Mucosa of gallbladder (tissue), 1 donor: ENCODE measurements at regions not wholly inside any gene's neighbourhood (a gene's known extent, or its start where the extent isn't known, plus 50 kb on each side); places are given as distances from the start of the nearest gene placed in this dataset.

Experiments used
- DNase-seq: peaks from one replicate; pipeline ENCODE4 v3.0.0-alpha.2; 2020; ENCODE audit warnings: low spot score
- donor health status: DM: no; HTN: no; CAD: no.

DNA sequence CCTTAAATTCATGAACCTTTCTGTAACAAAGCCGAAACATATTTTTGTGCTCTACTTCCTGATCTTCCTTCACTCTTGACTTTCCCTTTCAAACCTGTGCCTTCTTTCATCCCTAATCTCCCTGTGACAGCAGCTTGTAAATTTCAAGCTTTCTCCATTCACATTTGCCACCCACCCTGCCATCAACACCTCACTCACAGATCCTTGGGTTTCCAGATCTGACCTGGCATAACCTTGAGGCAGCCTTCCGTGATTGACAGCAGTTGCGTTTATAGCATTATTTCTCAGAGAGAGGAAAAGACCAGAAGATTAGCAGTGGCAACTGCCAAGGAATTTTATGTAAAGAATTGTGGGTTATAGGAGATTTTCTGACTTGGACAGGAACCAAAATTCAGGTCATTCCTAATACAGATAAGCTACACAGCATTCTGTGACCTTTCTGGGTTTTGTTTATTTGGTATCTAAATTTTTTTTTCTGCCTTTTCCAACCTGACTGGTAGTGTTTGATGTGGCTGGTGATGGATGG is 260.0 kb downstream of the NR2F1-AS1 start:
- DNase-seq: no peak

- no peak for DNase-seq
These were observed 267.3 kb downstream of the NR2F1-AS1 start for GRCh38 chr5:93313672-93314071.

- DNase-seq: peak; percentile 25
These were observed 269.1 kb downstream of the NR2F1-AS1 start for GRCh38 chr5:93311881-93312280.

DNA sequence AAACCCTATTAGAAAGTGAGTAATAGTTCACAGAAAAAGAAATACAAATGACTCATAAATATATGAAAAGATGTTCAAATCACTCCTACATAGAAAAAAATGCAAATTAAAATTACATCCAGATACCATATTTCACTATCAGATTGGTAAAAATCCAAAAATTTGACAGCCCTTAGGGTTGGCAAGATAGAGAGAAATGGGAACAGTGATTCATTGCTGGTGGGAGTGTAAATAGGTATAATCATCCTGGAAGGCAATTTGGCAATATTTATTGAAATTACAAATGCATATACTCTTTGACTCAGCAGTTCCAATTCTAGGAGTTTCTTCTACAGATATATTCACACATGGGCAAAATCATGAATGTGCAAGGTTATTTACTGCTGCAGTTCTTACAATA is 273.5 kb downstream of the NR2F1-AS1 start:
- no peak for DNase-seq

- DNase-seq: no peak
These were observed 275.0 kb downstream of the NR2F1-AS1 start for GRCh38 chr5:93305984-93306383.

- no peak for DNase-seq
These were observed 276.4 kb downstream of the NR2F1-AS1 start for GRCh38 chr5:93304456-93305250.

DNA sequence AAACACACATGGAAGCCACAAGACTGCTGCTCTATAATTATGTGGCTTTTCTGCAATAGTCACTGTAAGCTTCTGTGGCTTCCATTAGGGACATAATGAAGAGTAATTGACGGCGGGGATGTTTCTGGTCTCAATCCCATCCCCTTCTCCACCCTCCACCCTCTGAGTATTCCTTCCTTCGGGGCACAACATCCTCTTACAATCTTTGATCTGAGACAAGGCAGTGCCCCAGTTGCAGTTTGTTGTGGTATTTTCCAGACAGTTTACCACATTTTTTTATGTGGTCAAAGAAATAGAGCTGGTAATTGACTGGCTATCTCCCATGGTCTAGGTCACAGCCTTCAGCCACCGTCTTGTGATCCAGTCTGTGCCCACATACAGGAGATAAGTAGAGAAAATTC is 277.7 kb downstream of the NR2F1-AS1 start:
- DNase-seq: no peak

DNA sequence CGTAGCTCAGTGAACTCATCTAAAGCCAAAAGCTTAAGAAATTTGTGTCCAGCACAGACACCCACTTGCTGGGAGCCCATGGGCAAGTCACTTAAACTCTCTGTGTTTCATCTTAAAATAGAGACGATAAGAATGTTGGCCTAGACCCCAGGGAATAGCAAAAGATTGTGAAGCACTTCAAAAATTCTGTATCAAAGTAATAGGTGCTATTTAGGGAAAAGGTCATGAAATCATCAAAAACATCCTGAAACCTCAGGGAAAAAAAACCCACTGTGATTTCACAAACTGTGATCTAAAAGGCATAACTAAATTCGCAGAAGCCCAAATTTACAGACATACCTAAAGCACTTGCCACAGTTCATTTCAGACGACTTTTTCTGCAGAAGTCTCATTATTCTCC is 278.3 kb downstream of the NR2F1-AS1 start:
- DNase-seq: no peak

DNA sequence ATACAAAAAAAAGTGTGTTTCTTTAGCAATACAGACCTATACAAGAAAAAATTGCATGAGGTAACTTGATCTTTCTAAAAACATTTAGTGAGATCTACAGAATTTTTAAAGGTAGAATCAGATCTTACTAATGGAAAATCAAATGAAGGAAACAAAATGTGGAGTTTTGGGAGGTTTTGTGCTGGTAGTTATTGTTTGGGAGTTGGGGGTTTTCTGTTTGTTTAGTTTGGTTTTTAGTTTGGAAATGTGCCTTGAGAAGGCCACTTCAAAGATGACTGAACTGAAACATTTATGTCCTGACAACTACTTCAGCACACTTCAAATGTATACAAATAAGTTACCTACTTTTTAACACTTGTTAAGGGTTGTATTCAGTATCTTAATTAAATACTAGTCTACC is 280.1 kb downstream of the NR2F1-AS1 start:
- DNase-seq: no peak

GRCh38 chr5:93300309-93300923 is 280.6 kb downstream of the NR2F1-AS1 start:
- DNase-seq: no peak

GRCh38 chr5:93299681-93300308 is 281.2 kb downstream of the NR2F1-AS1 start:
- DNase-seq: no peak

DNA sequence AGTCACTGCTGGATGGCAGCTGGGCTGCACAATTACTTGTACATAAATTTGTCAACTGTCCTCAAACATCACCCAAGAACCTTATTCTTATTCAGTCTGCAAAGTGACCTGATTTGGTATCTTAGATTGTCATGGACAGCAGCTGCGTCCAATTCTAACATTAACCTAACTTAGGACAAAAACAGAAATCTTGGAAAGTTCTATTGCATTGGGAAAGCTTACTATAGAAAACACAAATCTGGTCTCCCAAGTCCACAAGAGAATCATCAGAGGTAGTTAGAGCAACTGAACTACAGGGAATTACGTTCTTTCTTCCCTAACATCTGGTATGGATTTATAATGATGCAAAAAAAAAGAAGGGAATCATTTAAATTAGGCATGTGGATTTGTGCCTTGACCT is 283.9 kb downstream of the NR2F1-AS1 start:
- no peak for DNase-seq

DNA sequence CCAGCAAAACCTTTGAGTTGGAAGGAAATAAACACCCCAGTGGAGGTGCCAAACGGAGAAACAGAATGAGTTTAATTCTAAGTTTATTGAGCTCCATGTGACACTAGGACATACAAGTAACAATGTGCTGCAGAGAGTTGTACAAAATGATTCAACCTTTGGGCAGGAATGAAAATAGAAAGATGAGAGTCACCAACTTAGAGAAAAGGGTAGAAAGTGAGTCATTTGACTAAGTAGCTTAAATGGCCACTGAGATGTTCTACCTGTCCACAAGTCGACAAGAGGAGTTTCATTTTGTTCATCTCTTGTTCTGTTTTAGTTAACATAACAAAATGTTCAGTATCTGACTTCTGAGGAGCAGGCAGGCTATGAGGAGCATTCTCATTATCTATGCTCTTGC is 284.7 kb downstream of the NR2F1-AS1 start:
- no peak for DNase-seq

GRCh38 chr5:93294996-93295395 is 286.0 kb downstream of the NR2F1-AS1 start:
- no peak for DNase-seq

GRCh38 chr5:93294199-93294598 is 286.8 kb downstream of the NR2F1-AS1 start:
- no peak for DNase-seq

DNA sequence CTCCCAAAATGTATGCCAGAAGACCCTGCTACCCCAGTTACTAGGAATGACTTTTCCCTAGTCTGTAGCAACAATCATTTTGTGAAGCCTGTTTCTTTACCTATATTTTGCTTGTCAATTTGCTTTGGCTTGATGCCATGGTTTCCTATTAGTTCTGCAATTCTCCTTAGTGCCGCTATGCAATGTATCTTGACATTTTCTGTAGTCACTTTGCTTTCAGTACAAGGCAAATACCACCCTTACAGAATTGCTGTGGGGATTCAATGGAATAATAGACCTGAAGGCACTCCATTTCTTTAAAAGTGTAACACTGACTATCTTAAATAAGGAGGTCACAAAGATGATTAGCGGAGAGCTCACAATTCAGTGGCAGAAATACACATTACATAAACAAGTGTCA is 291.1 kb downstream of the NR2F1-AS1 start:
- no peak for DNase-seq

GRCh38 chr5:93285461-93285860 is 295.6 kb downstream of the NR2F1-AS1 start:
- DNase-seq: no peak

- no peak for DNase-seq
These were observed 298.8 kb downstream of the NR2F1-AS1 start for GRCh38 chr5:93281980-93282772.

DNA sequence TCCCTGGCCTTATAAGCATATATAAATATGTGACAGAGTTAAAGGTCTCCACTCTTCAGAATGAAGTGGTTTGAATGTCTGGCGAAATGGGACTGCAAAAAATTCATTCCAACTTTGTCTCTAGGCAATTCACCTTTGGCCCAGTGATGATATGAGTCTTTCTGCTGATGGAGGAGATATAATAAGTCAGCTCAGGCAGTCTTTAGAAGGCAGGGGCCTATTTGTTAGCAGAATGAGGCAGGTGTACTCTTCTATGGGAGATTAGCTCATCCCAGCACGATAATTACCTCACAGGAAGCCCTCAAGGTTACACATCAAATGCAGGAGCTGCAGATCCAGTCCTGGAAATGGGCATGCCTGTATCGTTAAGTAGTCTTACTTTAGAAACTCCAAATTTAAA is 300.5 kb downstream of the NR2F1-AS1 start:
- no peak for DNase-seq

DNA sequence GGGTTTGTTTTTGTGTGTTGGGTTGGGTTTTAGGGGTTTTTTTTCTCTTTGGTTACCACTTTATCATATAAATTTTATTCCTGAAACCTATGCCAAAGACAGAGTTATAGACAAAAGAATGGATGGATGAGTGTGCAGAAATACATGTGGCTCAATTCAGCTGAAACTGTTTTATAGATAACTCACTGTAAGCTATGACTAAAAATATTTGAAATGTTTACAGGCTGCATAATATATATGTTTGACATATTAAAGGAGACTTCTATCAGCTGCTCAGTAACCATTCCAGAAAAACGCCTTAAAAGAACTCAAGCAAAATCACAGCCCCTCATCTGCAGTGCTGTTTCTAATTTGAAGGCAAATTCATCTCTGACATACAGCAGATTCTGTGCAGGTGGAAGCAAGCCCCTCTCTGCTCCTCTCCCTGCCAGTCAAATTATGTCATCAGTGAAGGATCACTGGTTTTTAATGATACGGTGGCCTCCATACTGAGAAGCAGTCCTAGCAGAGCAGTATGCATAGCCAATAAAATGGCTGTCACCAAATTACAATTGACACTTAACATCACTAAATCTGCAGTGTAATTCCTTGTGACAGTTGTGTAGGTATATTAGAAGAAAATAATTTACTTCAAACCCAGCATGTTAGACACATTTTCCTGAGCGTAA is 301.6 kb downstream of the NR2F1-AS1 start:
- DNase-seq: no peak

- DNase-seq: no peak
These were observed 302.1 kb downstream of the NR2F1-AS1 start for GRCh38 chr5:93278896-93279295.
